AG04449 (cell line): ENCODE measurements at regions not wholly inside any gene's neighbourhood (a gene's known extent, or its start where the extent isn't known, plus 50 kb on each side); places are given as distances from the start of the nearest gene placed in this dataset.
"Not testable (repeated sequence)": the region's sequence is repeated elsewhere in the genome, so short reads cannot be mapped to it uniquely, and the experiment has no call there.

Source experiments
- CTCF ChIA-PET: fragments of 350-600 bp; formaldehyde crosslinking; extraction: SDS; loops from one replicate; lab custom pipeline; 2021; ENCODE audit warnings: antibody characterized with exemption; lab: Yijun Ruan, JAX
- POLR2A ChIA-PET: fragments of 400-600, 350-600 bp; formaldehyde crosslinking; extraction: SDS; loops from one replicate; lab custom pipeline; 2020; ENCODE audit warnings: antibody characterized with exemption, inconsistent platforms; lab: Yijun Ruan, JAX
- DNase-seq: peaks from one replicate; pipeline ENCODE4 v3.0.0-alpha.2; 2010; ENCODE audit warnings: low read depth, low spot score
- H3K4me3 ChIP-seq: 2 replicates; pipeline ENCODE4 v1.5.1; 2011; ENCODE audit warnings: low read depth, mild to moderate bottlenecking, control low read depth, low read length
- CTCF ChIP-seq: IDR thresholded peaks from one replicate; pipeline ENCODE4 v1.5.1; 2011; ENCODE audit warnings: mild to moderate bottlenecking, moderate library complexity, low read length, control low read depth, inconsistent platforms; ENCODE audit not compliant: insufficient read depth; ENCODE audit errors: missing control alignments

GRCh38 chr9:30280229-30280900, 2104.1 kb upstream of the ACO1 start:
- CTCF ChIA-PET, result no interaction called here
- no peak for TF ChIP-seq CTCF
- POLR2A ChIA-PET, result no interaction called here
- no peak for DNase-seq
- no peak overlapping the region for H3K4me3 ChIP-seq

- no peak for DNase-seq
- TF ChIP-seq CTCF, result no peak
- CTCF ChIA-PET, result no interaction called here
- no peak overlapping the region for H3K4me3 ChIP-seq
- POLR2A ChIA-PET, result no interaction called here
Observed at GRCh38 chr9:30289435-30289834, 2095.0 kb upstream of the ACO1 start.

- POLR2A ChIA-PET, DNase-seq, CTCF ChIA-PET, H3K4me3 ChIP-seq: not testable (repeated sequence)
Observed at GRCh38 chr9:30292026-30292425, 2092.4 kb upstream of the ACO1 start.

GRCh38 chr9:30293231-30293630, 2091.2 kb upstream of the ACO1 start:
- H3K4me3 ChIP-seq, result no peak overlapping the region
- TF ChIP-seq CTCF, result no peak
- ChIA-PET CTCF (no interaction called here), POLR2A (no interaction called here)
- DNase-seq, result no peak

GRCh38 chr9:30299126-30299780, 2085.2 kb upstream of the ACO1 start:
- POLR2A ChIA-PET, result no interaction called here
- no peak for TF ChIP-seq CTCF
- DNase-seq, result no peak
- CTCF ChIA-PET, result no interaction called here
- no peak overlapping the region for H3K4me3 ChIP-seq

GRCh38 chr9:30301271-30301963, 2083.0 kb upstream of the ACO1 start:
- DNase-seq, result no peak
- POLR2A ChIA-PET, result no interaction called here
- no peak overlapping the region for H3K4me3 ChIP-seq
- CTCF ChIA-PET, result no interaction called here
- no peak for TF ChIP-seq CTCF

GRCh38 chr9:30310711-30311110, 2073.7 kb upstream of the ACO1 start:
- no peak for DNase-seq
- no peak overlapping the region for H3K4me3 ChIP-seq
- CTCF ChIA-PET, result no interaction called here
- TF ChIP-seq CTCF, result no peak
- POLR2A ChIA-PET, result no interaction called here
